HAP-1 (cell line): ENCODE measurements at regions not wholly inside any gene's neighbourhood (a gene's known extent, or its start where the extent isn't known, plus 50 kb on each side); places are given as distances from the start of the nearest gene placed in this dataset.
"Not testable (repeated sequence)": the region's sequence is repeated elsewhere in the genome, so short reads cannot be mapped to it uniquely, and the experiment has no call there.

ENCODE experiments used
- DNase-seq, 2 experiments: peaks; one replicate each; pipeline ENCODE4 v3.0.0-alpha.2; 2016 to 2020; ENCODE audit warnings: low spot score in 2 of 2
- H3K27me3 ChIP-seq: fragments of 250-450 bp; sonication (Bioruptor Pico); 2 replicates; pipeline ENCODE4 v1.5.1; 2020; ENCODE audit warnings: low read depth, mild to moderate bottlenecking, moderate library complexity
- H3K36me3 ChIP-seq: fragments of 250-450 bp; sonication (Bioruptor Pico); replicated peaks from 2 replicates; pipeline ENCODE4 v1.5.1; 2020; ENCODE audit warnings: mild to moderate bottlenecking
- H3K4me1 ChIP-seq: fragments of 250-450 bp; sonication (Bioruptor Pico); 2 replicates; pipeline ENCODE4 v1.5.1; 2020; ENCODE audit warnings: mild to moderate bottlenecking
- H3K4me3 ChIP-seq: fragments of 250-450 bp; sonication (Bioruptor Pico); 2 replicates; pipeline ENCODE4 v1.5.1; 2020; ENCODE audit warnings: mild to moderate bottlenecking, moderate library complexity
- H3K9me3 ChIP-seq: fragments of 250-450 bp; sonication (Bioruptor Pico); 2 replicates; pipeline ENCODE4 v1.5.1; 2020; ENCODE audit warnings: mild to moderate bottlenecking, moderate library complexity
- in situ Hi-C: fragments of 300-500 bp; cut with MboI; formaldehyde crosslinking; loops from 3 replicates; pipeline ENCODE4 v1.14.3; 2020; ENCODE audit warnings: low sequenced_read_pairs, inconsistent platforms, mixed read lengths

DNA sequence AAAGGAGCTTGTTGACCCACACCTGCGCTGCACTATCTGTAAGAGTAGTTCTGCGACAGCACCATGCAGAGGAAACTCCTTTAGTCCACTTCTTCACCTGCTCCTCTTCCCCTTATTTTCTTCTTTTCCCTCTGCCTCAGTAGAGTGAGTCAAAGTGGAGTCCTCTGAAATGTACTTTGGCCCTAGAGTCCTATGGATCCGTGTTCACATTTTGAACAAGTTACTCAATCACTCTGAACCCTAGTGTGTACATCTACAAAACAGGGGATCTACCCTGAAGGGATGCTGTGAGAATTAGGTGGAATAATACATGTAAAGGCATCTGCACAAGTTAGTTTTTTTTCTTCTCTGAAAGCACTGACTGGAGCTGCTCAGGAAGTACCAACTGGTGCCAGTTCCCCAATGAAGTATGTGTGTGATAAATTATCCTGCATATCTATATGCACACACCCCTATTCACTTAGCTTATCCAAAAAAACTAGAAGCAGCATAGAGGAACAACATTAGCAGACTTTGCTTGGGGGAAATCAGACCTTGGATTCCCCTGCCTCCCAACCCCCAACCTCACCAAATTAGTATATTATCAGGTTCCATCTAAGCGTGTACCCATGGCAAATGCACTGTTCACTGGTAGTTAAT, 118.5 kb upstream of the FAM9C start:
- H3K4me1 ChIP-seq: peaks cover 17% of the 10 kb centered on the region
- no peak for DNase-seq
- in situ Hi-C loops: no loop called here
- no peaks in the 10 kb centered on the region for H3K36me3 ChIP-seq
- H3K27me3 ChIP-seq: no peaks in the 10 kb centered on the region
- H3K4me3 ChIP-seq: no peak overlapping the region
- H3K9me3 ChIP-seq: no peaks in the 10 kb centered on the region

DNA sequence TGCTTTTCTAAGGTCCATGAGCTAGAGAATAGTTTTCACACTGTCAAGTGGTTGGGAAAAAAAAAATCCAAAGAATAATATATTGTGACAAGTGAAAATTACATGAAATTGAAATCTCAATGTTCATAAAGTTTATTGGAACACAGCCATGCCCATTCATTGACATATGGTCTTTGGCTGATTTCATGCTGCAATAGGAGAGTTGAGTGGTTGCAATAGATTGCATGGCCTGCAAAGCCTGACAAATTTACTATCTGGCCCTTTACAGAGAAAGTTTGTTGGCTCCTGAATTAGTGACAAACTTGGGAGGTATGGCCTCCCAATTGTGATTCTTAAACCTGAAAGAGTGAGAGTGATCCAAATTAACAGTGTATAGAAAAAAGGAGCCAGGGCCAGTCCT, 115.5 kb upstream of the FAM9C start:
- no peak overlapping the region for H3K4me3 ChIP-seq
- peaks cover 9% of the 10 kb centered on the region for H3K4me1 ChIP-seq
- in situ Hi-C loops: no loop called here
- no peaks in the 10 kb centered on the region for H3K27me3 ChIP-seq
- no peaks in the 10 kb centered on the region for H3K36me3 ChIP-seq
- DNase-seq: no peak
- H3K9me3 ChIP-seq: no peaks in the 10 kb centered on the region

DNA sequence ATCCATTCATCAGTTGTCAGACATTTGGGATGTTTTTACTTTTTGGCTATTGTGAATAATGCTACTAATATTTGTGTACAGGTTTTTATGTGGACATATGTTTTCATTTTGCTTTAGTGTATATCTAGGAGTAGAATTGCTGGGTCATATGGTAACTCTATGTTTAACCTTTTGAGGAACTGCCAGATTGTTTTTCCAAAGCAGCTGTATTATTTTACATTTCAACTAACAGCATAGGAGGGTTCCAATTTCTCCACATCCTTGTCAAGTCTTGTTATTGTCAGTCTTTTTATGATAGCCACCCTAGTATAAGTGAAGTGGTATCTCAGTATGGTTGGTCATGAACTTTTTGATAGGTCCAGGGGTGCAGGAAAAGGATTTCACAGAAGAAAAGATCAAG, 114.5 kb upstream of the FAM9C start:
- in situ Hi-C loops: no loop called here
- DNase-seq: no peak
- Histone ChIP-seq H3K4me3 (no peak overlapping the region), H3K27me3 (no peaks in the 10 kb centered on the region), H3K36me3 (no peaks in the 10 kb centered on the region), H3K9me3 (no peaks in the 10 kb centered on the region), H3K4me1 (no peaks in the 10 kb centered on the region)

DNA sequence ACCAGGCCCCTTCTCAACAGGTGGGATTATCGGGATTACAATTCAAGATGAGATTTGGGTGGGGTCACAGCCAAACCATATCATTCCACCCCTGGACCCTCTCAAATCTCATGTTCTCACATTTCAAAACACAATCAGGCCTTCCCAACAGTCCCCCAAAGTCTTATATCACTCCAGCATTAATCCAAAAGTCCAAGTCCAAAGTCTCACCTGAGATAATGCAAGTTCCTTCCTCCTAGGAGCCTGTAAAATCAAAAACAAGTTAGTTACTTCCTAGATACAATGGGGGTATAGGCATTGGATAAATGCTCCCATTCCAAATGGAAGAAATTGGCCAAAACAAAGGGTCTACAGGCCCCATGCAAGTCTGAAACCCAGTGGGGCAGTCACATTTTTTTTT, 111.1 kb upstream of the FAM9C start:
- H3K36me3 ChIP-seq, H3K4me1 ChIP-seq, H3K4me3 ChIP-seq, in situ Hi-C loops, DNase-seq, H3K9me3 ChIP-seq, H3K27me3 ChIP-seq: not testable (repeated sequence)

DNA sequence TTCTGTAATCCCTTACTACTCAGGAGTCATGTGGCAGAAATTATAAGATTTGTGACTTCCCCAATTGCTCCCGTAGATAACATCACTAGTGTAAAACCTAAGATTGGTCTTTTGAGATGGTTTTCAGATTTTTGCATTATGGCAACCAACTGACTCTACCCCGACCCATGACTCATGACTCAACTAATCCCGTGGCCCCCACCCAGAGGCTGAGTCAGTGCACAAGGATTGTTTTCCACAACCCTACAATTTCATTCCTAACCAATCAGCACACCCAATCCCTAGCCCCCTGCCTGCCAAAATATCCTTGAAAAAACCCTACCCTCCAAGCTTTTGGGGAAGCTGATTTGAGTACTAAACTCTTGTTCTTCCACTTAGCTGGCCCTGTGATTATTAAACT, 109.4 kb upstream of the FAM9C start:
- Histone ChIP-seq H3K4me1 (peaks cover 5% of the 10 kb centered on the region; the same call in 1 of the 2 replicates), H3K27me3 (no peaks in the 10 kb centered on the region), H3K36me3 (no peaks in the 10 kb centered on the region), H3K4me3 (no peak overlapping the region), H3K9me3 (peaks cover 5% of the 10 kb centered on the region; the same call in 1 of the 2 replicates)
- in situ Hi-C loops: no loop called here
- no peak for DNase-seq

DNA sequence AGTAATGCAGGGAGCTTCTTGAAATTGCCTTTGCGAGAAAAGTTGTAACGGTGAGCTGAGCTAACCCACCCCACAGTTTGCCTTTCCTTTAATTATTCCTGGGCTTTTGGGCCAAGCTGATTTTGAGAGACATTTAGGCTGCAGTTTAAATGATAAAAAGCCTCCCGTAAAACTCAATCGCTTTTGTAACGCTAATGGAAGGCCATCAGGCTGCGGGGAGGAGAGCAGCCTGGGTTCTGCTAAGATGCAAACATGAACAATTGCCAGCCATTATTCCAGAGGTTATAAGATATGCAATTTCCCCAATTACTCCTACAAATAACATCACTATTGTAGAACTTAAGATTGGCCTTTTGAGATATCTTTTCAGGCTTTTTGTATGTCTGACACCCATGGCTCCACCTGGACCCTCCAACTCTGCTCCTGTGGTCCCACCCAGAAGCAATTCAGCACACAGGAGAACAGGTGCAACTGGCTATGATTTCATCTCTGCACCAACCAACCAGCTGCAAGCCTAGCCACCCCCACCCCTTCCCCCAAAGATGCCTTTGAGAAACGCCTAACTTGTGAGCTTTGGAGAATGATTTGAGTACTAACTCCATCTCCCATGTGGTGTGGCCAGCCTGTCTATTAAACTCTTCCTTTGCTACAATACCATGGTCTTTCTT, 108.2 kb upstream of the FAM9C start:
- Histone ChIP-seq H3K9me3 (peaks cover 5% of the 10 kb centered on the region; the same call in 1 of the 2 replicates), H3K4me3 (no peak overlapping the region), H3K4me1 (peaks cover 5% of the 10 kb centered on the region; the same call in 1 of the 2 replicates), H3K36me3 (no peaks in the 10 kb centered on the region), H3K27me3 (no peaks in the 10 kb centered on the region)
- in situ Hi-C loops: no loop called here
- DNase-seq: peak; percentile 48 to 61

DNA sequence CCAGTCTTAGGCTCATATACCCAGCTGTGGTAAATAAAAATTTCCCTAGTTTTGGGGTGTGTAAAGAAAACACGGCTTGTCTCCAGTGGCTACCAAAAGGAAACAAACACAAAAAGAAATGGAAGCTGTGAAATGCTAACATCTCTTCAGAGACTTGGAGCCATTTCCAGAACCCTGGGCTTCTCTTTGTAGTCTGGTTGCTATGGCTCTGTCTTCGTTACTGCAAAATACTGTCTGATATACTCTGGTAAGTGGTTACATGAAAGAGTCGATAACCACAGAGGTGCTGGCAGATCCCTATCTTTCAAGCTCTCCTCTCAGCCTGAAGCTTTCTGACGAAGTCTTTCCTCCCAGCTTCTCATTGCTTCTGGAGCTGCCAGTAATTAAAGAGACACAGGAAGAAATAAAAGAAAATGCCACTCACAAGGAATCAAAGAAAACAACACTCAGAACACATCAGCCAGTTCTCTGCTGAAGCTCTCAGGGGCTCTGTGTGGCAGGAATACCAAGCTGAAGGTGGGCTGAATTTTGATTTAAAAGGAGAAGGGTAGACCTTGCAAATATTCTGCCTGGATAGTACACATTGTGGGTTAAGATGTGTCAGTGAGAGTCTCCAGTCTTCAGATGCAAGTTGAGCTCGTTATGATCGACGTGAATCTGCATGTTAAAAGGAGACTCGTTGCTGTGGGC, 107.6 kb upstream of the FAM9C start:
- Histone ChIP-seq H3K27me3 (no peaks in the 10 kb centered on the region), H3K4me1 (peaks cover 5% of the 10 kb centered on the region; the same call in 1 of the 2 replicates), H3K4me3 (no peak overlapping the region), H3K36me3 (no peaks in the 10 kb centered on the region), H3K9me3 (peaks cover 5% of the 10 kb centered on the region; the same call in 1 of the 2 replicates)
- peak in 1 of 2 experiments; percentile 14 for DNase-seq
- in situ Hi-C loops: no loop called here

DNA sequence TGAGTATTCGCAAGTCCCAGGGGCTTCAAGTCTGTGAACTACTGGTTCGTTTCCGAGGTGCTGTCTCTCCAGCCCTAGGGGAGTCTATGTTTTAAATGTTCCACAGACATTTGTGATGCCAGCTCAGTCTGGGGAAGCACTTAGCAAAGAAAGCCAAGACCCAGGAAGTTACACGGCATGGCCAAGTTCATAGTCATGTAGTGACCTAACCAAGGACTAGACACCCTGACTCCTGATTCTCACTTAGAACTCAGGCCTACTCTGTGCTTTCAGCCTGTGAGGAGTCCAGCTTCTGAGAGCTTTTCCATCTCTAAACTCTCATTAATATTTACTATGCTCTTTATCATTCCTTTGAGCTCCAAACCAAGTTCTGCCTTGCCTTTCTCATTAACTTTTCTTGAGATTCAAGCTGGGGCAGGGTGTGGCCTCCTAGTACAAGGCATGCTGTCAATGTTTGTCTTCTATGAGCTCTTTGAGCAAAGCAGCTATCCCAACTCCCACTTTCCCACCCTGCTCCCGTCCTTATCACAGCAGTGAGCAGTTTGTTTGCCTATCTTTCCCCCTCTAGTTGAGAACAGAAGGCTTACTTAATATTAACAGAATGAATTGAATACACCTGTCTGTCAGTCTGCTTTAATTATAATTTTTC, 105.4 kb upstream of the FAM9C start:
- in situ Hi-C loops: no loop called here
- Histone ChIP-seq H3K9me3 (peaks cover 5% of the 10 kb centered on the region; the same call in 1 of the 2 replicates), H3K4me1 (peaks cover 5% of the 10 kb centered on the region; the same call in 1 of the 2 replicates), H3K27me3 (no peaks in the 10 kb centered on the region), H3K4me3 (no peak overlapping the region), H3K36me3 (no peaks in the 10 kb centered on the region)
- DNase-seq: no peak

DNA sequence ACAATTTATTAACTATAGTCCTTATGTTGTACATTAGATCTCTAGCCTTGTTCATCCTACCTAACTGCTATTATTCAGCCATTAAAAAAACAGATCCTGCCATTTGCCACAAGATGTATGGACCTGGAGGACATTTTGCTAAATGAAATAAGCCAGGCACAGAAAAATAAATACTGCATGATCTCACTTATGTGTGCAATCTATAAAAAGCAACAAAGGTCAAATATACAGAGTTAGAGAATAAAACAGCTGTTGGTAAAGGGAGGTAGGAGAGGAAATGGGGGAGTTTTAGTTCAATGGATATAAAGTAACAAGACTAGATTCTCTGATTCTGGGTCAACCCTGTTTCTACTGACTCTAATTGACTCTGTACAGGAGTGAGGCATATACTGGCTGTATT, 103.3 kb upstream of the FAM9C start:
- Histone ChIP-seq H3K4me3 (no peak overlapping the region), H3K4me1 (peaks cover 5% of the 10 kb centered on the region; the same call in 1 of the 2 replicates), H3K36me3 (no peaks in the 10 kb centered on the region), H3K27me3 (no peaks in the 10 kb centered on the region), H3K9me3 (no peaks in the 10 kb centered on the region)
- in situ Hi-C loops: no loop called here
- DNase-seq: no peak

DNA sequence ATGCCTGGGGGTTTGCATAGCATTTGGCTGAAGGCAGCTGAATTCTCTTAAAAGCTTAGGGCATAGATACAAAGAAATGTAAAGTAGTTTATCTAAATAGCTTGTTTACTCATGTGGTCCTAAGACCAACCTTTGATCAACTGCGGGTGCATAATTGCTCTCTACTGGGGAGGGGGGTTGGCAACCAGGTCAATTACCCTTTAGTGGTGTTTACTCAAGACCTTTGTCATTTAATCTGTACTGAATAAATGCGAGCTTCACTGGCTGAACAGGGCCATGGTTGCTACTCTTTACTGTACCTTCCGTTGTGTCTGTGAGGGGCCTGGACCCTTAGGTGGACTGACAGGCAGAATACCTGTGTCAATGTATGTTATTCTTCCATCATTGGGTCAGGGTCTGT, 102.7 kb upstream of the FAM9C start:
- in situ Hi-C loops: no loop called here
- no peak for DNase-seq
- H3K9me3 ChIP-seq: no peaks in the 10 kb centered on the region
- peaks cover 4% of the 10 kb centered on the region; the same call in 1 of the 2 replicates for H3K4me1 ChIP-seq
- no peaks in the 10 kb centered on the region for H3K36me3 ChIP-seq
- no peak overlapping the region for H3K4me3 ChIP-seq
- H3K27me3 ChIP-seq: no peaks in the 10 kb centered on the region

DNA sequence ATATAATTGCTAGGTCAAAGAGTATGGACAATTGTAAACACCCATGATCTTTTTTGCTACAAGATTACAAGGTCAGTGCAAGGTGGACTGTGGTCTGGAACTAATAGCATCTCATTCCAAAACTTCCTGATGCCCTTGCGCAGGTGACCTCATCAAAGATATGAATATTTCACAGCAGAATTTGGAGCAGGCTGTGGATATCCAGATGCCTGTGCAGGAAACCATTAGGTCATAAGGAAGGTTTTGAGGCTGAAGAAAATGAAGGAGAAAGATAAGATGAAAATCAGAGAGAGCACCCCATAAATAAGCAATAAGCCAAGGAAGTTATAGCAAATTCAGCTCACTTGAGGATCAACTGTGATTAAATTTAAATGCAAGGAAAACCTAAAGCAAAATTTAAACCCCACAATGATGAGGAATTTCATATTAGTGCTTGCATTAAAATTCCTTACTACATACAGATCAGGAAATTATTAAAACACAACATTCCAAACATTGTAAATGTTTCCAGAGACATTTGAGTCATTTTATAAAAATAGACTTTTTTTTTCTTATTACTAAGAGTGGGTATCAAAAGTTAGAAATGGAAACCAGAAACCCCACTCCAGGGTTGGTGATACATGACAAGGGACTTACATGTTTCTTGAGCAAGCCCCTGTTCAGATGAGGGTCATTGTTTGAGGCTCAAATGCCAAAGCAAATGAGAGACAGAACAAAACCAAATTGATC, 100.7 kb upstream of the FAM9C start:
- no peak for DNase-seq
- no peaks in the 10 kb centered on the region for H3K36me3 ChIP-seq
- no peaks in the 10 kb centered on the region for H3K27me3 ChIP-seq
- no peak overlapping the region for H3K4me3 ChIP-seq
- no peaks in the 10 kb centered on the region for H3K9me3 ChIP-seq
- in situ Hi-C loops: no loop called here
- no peaks in the 10 kb centered on the region for H3K4me1 ChIP-seq

DNA sequence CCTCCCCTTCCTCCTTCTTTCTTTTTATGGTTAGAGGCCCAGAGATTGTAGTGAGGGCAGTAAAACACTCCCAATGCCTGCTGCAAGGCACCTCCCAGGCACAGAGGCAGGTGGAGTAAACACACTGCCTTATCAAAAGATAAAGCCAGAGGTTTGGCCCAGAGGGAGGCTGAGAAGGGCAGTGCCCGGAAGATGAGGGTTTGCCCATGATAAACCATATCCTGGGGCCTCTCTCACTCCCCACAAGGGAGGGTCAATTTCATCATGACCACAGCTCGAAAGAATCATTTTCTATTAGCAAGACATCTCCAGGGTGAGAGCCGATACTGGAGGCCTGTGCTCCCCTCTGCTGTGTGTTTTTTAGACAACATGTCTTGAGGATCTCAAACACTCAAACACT, 98.5 kb upstream of the FAM9C start:
- Histone ChIP-seq H3K9me3 (peaks cover 7% of the 10 kb centered on the region; the same call in 1 of the 2 replicates), H3K36me3 (no peaks in the 10 kb centered on the region), H3K4me3 (no peak overlapping the region), H3K4me1 (no peaks in the 10 kb centered on the region), H3K27me3 (no peaks in the 10 kb centered on the region)
- in situ Hi-C loops: no loop called here
- no peak for DNase-seq

DNA sequence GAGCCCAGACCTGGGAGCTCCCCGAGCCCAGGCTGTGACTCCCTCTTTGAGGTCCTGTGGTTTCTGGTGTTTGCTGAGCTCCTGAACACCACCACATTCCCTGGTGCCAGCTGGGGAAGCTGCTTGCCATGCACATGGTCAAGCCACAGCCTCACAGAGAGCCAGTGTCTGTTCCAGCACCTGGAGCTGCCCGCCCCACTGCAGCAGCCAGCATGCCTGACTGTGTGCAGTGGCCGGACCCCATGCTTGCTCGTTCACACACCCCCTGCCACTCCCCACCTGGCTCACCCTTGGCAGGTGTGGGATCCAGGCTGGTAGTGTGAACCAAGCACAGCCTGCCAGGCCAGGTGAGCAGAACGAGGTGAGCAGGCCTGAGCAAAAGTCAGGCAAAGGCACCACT, 95.6 kb upstream of the FAM9C start:
- in situ Hi-C loops: no loop called here
- Histone ChIP-seq H3K36me3 (no peaks in the 10 kb centered on the region), H3K27me3 (no peaks in the 10 kb centered on the region), H3K4me1 (no peaks in the 10 kb centered on the region), H3K9me3 (peaks cover 7% of the 10 kb centered on the region; the same call in 1 of the 2 replicates), H3K4me3 (no peak overlapping the region)
- no peak for DNase-seq
